Mesendoderm (in vitro differentiated cells): ENCODE measurements at regions not wholly inside any gene's neighbourhood (a gene's known extent, or its start where the extent isn't known, plus 50 kb on each side); places are given as distances from the start of the nearest gene placed in this dataset.
A peak's percentile ranks its signal among the peaks of the same experiment; 100 is the strongest.
"Not testable (repeated sequence)": the region's sequence is repeated elsewhere in the genome, so short reads cannot be mapped to it uniquely, and the experiment has no call there.

ENCODE experiments used
- DNase-seq: peaks from one replicate; pipeline ENCODE4 v3.0.0; 2013
- H2AK5ac ChIP-seq: 2 replicates; pipeline ENCODE4 v1.6.1; 2013; ENCODE audit warnings: low read length, inconsistent platforms
- H2BK120ac ChIP-seq: 2 replicates; pipeline ENCODE4 v1.6.1; 2013; ENCODE audit warnings: low read depth, mild to moderate bottlenecking, low read length, moderate library complexity, mixed read lengths
- H2BK15ac ChIP-seq: replicated peaks from 2 replicates; pipeline ENCODE4 v1.6.1; 2013; ENCODE audit warnings: low read depth, mild to moderate bottlenecking, moderate library complexity
- H2BK5ac ChIP-seq: 2 replicates; pipeline ENCODE4 v1.6.1; 2013; ENCODE audit warnings: low read length, inconsistent platforms
- H3K18ac ChIP-seq: 2 replicates; pipeline ENCODE4 v1.6.1; 2013; ENCODE audit warnings: mild to moderate bottlenecking, low read length, mixed read lengths
- H3K23ac ChIP-seq: one replicate; pipeline ENCODE4 v1.6.1; 2013; ENCODE audit warnings: low read length
- H3K27ac ChIP-seq: 2 replicates; pipeline ENCODE4 v1.5.1; 2013; ENCODE audit warnings: low read depth, mild to moderate bottlenecking, inconsistent platforms, low read length, moderate library complexity
- H3K27me3 ChIP-seq: 2 replicates; pipeline ENCODE4 v1.6.1; 2013; ENCODE audit warnings: low read length, control low read depth, mild to moderate bottlenecking, inconsistent platforms; ENCODE audit not compliant: insufficient read depth, poor library complexity
- H3K36me3 ChIP-seq: 2 replicates; pipeline ENCODE4 v1.6.1; 2013; ENCODE audit warnings: low read length, inconsistent platforms; ENCODE audit not compliant: control insufficient read depth, insufficient read depth
- H3K4ac ChIP-seq: one replicate; pipeline ENCODE4 v1.6.1; 2013; ENCODE audit warnings: low read depth, mild to moderate bottlenecking, low read length, moderate library complexity
- H3K4me1 ChIP-seq: 2 replicates; pipeline ENCODE4 v1.6.1; 2013; ENCODE audit warnings: low read depth, low read length, inconsistent platforms; ENCODE audit not compliant: control insufficient read depth
- H3K4me2 ChIP-seq: 2 replicates; pipeline ENCODE4 v1.6.1; 2013; ENCODE audit warnings: low read length
- H3K4me3 ChIP-seq: 2 replicates; pipeline ENCODE4 v1.5.1; 2013; ENCODE audit warnings: mild to moderate bottlenecking, low read length
- H3K56ac ChIP-seq: one replicate; pipeline ENCODE4 v1.6.1; 2013; ENCODE audit warnings: low read length
- H3K79me1 ChIP-seq: 2 replicates; pipeline ENCODE4 v1.6.1; 2013; ENCODE audit warnings: low read length, inconsistent platforms
- H3K79me2 ChIP-seq: 2 replicates; pipeline ENCODE4 v1.6.1; 2013; ENCODE audit warnings: mild to moderate bottlenecking, low read length; ENCODE audit not compliant: control insufficient read depth, insufficient read depth
- H3K9ac ChIP-seq: 2 replicates; pipeline ENCODE4 v1.6.1; 2013; ENCODE audit warnings: low read length, inconsistent platforms
- H4K5ac ChIP-seq: one replicate; pipeline ENCODE4 v1.6.1; 2013; ENCODE audit warnings: low read length
- H4K8ac ChIP-seq: one replicate; pipeline ENCODE4 v1.6.1; 2013; ENCODE audit warnings: low read depth, mild to moderate bottlenecking, control low read depth, low read length, moderate library complexity
- WGBS: extraction: QIAGEN DNeasy Blood & Tissue Kit; methylation state at CpG from one replicate; pipeline ENCODE4 v1.1.7; 2013; ENCODE audit warnings: low lambda C conversion rate, missing lambda C conversion rate; ENCODE audit not compliant: insufficient coverage; ENCODE audit errors: extremely low coverage; 5-methylcytosine and 5-hydroxymethylcytosine counted together

- no peaks in the 10 kb centered on the region for H3K4me1 ChIP-seq
- no peak overlapping the region for H2AK5ac ChIP-seq
- no peak overlapping the region for H4K8ac ChIP-seq
- no peak overlapping the region for H3K4ac ChIP-seq
- H3K18ac ChIP-seq = no peak overlapping the region
- no peaks in the 10 kb centered on the region for H3K79me1 ChIP-seq
- no peaks in the 10 kb centered on the region for H3K27me3 ChIP-seq
- H3K56ac ChIP-seq = no peak overlapping the region
- no peak overlapping the region for H4K5ac ChIP-seq
- no peak overlapping the region for H2BK15ac ChIP-seq
- H3K4me2 ChIP-seq = no peak overlapping the region
- H3K27ac ChIP-seq = no peak overlapping the region
- no peak overlapping the region for H3K4me3 ChIP-seq
- H2BK5ac ChIP-seq = no peak overlapping the region
- H3K36me3 ChIP-seq = no peaks in the 10 kb centered on the region
- H3K23ac ChIP-seq = no peak overlapping the region
- H2BK120ac ChIP-seq = no peak overlapping the region
- no CpG with 5 or more reads among the region's 8 CpGs for WGBS
- DNase-seq = peak; percentile 21
- no peak overlapping the region for H3K9ac ChIP-seq
- H3K79me2 ChIP-seq = no peaks in the 10 kb centered on the region
Measured at GRCh38 chr6:137978252-137978896, 111.3 kb downstream of the TNFAIP3 start.

- H2BK120ac ChIP-seq, H3K27me3 ChIP-seq, H3K18ac ChIP-seq, H3K56ac ChIP-seq, H4K5ac ChIP-seq, H3K36me3 ChIP-seq, H2AK5ac ChIP-seq, H3K4ac ChIP-seq, H3K79me1 ChIP-seq, H3K79me2 ChIP-seq, DNase-seq, H4K8ac ChIP-seq, H3K4me1 ChIP-seq, H3K23ac ChIP-seq, H3K9ac ChIP-seq, H2BK15ac ChIP-seq, H3K27ac ChIP-seq, H2BK5ac ChIP-seq, H3K4me2 ChIP-seq, H3K4me3 ChIP-seq: not testable (repeated sequence)
- no CpG with 5 or more reads among the region's 6 CpGs for WGBS
Measured at GRCh38 chr6:137979263-137979662, 112.2 kb downstream of the TNFAIP3 start.

DNA sequence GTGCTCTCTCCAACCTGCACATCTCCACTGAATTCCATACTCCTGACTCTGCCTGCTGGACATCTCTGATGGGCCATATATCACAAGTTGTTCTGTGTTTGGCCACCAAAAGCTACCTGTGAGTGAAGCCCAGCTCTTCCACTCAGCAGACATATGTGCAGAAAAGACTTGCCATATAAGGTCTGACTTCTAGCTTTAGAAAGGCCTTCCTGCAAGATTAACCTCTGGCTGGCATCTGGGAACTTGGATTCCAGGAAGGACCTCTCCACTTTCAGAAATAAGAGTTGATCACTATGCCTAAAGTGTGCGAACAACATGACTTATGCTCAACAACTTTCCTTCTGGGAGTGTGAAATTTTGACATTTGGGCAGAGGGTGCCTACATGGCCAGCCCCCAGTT is 113.7 kb downstream of the TNFAIP3 start:
- Histone ChIP-seq H3K27ac (no peak overlapping the region), H3K79me1 (no peaks in the 10 kb centered on the region), H4K5ac (no peak overlapping the region), H3K4me3 (no peak overlapping the region), H3K56ac (no peak overlapping the region), H4K8ac (no peak overlapping the region), H3K18ac (no peak overlapping the region), H3K79me2 (no peaks in the 10 kb centered on the region), H3K27me3 (no peaks in the 10 kb centered on the region), H2BK15ac (no peak overlapping the region), H3K4me2 (no peak overlapping the region), H2BK120ac (no peak overlapping the region), H3K4ac (no peak overlapping the region), H3K9ac (no peak overlapping the region), H2BK5ac (no peak overlapping the region), H2AK5ac (no peak overlapping the region), H3K36me3 (no peaks in the 10 kb centered on the region), H3K4me1 (no peaks in the 10 kb centered on the region), H3K23ac (no peak overlapping the region)
- WGBS = no CpG with 5 or more reads among the region's 1 CpG
- no peak for DNase-seq

DNA sequence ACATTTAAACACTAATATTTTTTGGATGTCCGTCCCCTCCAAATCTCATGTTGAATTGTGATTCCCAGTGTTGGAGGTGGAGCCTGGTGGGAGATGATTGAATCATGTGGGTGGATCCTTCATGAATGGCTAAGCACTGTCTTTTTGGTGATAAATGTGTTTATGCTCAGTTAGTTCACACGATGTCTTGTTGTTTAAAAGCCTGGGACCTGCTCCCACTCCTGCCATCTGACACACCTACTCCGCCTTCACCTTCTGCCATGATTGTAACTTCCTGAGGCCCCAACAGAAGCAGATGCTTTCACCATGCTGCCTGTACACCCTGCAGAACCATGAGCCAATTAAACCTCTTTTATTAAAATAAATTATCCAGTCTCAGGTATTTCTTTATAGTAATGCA is 114.7 kb downstream of the TNFAIP3 start:
- H4K5ac ChIP-seq = no peak overlapping the region
- H3K4ac ChIP-seq = no peak overlapping the region
- no peaks in the 10 kb centered on the region for H3K79me2 ChIP-seq
- no peak overlapping the region for H3K4me3 ChIP-seq
- no peak overlapping the region for H2AK5ac ChIP-seq
- no peak overlapping the region for H2BK15ac ChIP-seq
- H2BK120ac ChIP-seq = no peak overlapping the region
- no peak overlapping the region for H3K18ac ChIP-seq
- no peak overlapping the region for H3K4me2 ChIP-seq
- H3K23ac ChIP-seq = no peak overlapping the region
- H3K27me3 ChIP-seq = no peaks in the 10 kb centered on the region
- H4K8ac ChIP-seq = no peak overlapping the region
- H3K4me1 ChIP-seq = no peaks in the 10 kb centered on the region
- H3K36me3 ChIP-seq = no peaks in the 10 kb centered on the region
- no peak for DNase-seq
- no peak overlapping the region for H3K9ac ChIP-seq
- no CpG with 5 or more reads among the region's 3 CpGs for WGBS
- no peak overlapping the region for H3K56ac ChIP-seq
- no peak overlapping the region for H2BK5ac ChIP-seq
- no peaks in the 10 kb centered on the region for H3K79me1 ChIP-seq
- H3K27ac ChIP-seq = no peak overlapping the region

- Histone ChIP-seq H3K36me3 (no peaks in the 10 kb centered on the region), H3K4me1 (no peaks in the 10 kb centered on the region), H3K4me3 (no peak overlapping the region), H2BK5ac (no peak overlapping the region), H4K5ac (no peak overlapping the region), H3K27me3 (no peaks in the 10 kb centered on the region), H3K27ac (no peak overlapping the region), H3K79me1 (no peaks in the 10 kb centered on the region), H3K23ac (no peak overlapping the region), H3K56ac (no peak overlapping the region), H2BK15ac (no peak overlapping the region), H3K18ac (no peak overlapping the region), H3K4me2 (no peak overlapping the region), H3K79me2 (no peaks in the 10 kb centered on the region), H2AK5ac (no peak overlapping the region), H3K4ac (no peak overlapping the region), H4K8ac (no peak overlapping the region), H2BK120ac (no peak overlapping the region), H3K9ac (no peak overlapping the region)
- no peak for DNase-seq
- no CpG with 5 or more reads among the region's 12 CpGs for WGBS
Measured at GRCh38 chr6:137982418-137983189, 115.5 kb downstream of the TNFAIP3 start.
